Left lung (tissue), 4 donors: ENCODE measurements at regions not wholly inside any gene's neighbourhood (a gene's known extent, or its start where the extent isn't known, plus 50 kb on each side); places are given as distances from the start of the nearest gene placed in this dataset.
A peak's percentile ranks its signal among the peaks of the same experiment; 100 is the strongest.

Experiments used
- ATAC-seq: fragments of 200-7000 bp; cut with Tn5 transposase; one replicate; pipeline ENCODE4 v1.9.1; 2020; ENCODE audit warnings: moderate library complexity
- DNase-seq, 4 donors: peaks; one replicate each; pipeline ENCODE4 v3.0.0-alpha.2; 2013 to 2020
- H3K27ac ChIP-seq, 2 donors: fragments of 200-600 bp; sonication (generic) in 1 of 2; one replicate each; pipeline versions ENCODE4 v1.5.0 to v1.8.0; 2020 to 2021
- H3K27me3 ChIP-seq, 2 donors: fragments of 200-600 bp; sonication (generic) in 1 of 2; one replicate each; pipeline versions ENCODE4 v1.5.0 to v1.8.0; 2020 to 2021
- H3K36me3 ChIP-seq, 2 donors: fragments of 200-600 bp; sonication (generic) in 1 of 2; one replicate each; pipeline versions ENCODE4 v1.5.0 to v1.8.0; 2020 to 2021
- H3K4me1 ChIP-seq, 2 donors: fragments of 200-600 bp; one replicate each; pipeline ENCODE4 v1.8.0; 2021
- H3K4me3 ChIP-seq, 2 donors: fragments of 200-600 bp; sonication (generic) in 1 of 2; one replicate each; pipeline versions ENCODE4 v1.5.0 to v1.8.0; 2020 to 2021; ENCODE audit warnings: mild to moderate bottlenecking in 1 of 2
- H3K9me3 ChIP-seq, 2 donors: fragments of 200-600 bp; sonication (generic) in 1 of 2; one replicate each; pipeline versions ENCODE4 v1.5.0 to v1.8.0; 2020 to 2021
- CTCF ChIP-seq, 2 donors: fragments of 200-600 bp; sonication (generic) in 1 of 2; IDR thresholded peaks; one replicate each; pipeline versions ENCODE4 v1.5.0 to v1.8.0; 2021; ENCODE audit warnings: antibody characterized with exemption in 2 of 2
- intact Hi-C, 2 donors: fragments of 100-400 bp; cut with DNase I; formaldehyde crosslinking; loops; one replicate each; pipeline versions ENCODE4 v1.11.2 to v1.14.2; 2022
- donor health status: DM: no; HTN: yes; CAD: no.
- donor health status: DM: no; HTN: no; CAD: no.

- intact Hi-C loops: no loop called here
- no peak for TF ChIP-seq CTCF (IDR thresholded peaks at IDR 0.05)
- no peaks in the 10 kb centered on the region for H3K27me3 ChIP-seq
- no peak overlapping the region for H3K4me3 ChIP-seq
- no peak overlapping the region for H3K27ac ChIP-seq
- no peaks in the 10 kb centered on the region for H3K9me3 ChIP-seq
- ATAC-seq (no peak), DNase-seq (no peak)
- no peaks in the 10 kb centered on the region for H3K4me1 ChIP-seq
- no peaks in the 10 kb centered on the region for H3K36me3 ChIP-seq
These were observed 104.8 kb downstream of the ASB7 start for GRCh38 chr15:100707229-100707628.

GRCh38 chr15:100708916-100709315 lies 106.5 kb downstream of the ASB7 start:
- H3K27me3 ChIP-seq: no peaks in the 10 kb centered on the region
- intact Hi-C loops: no loop called here
- no peak for TF ChIP-seq CTCF (IDR thresholded peaks at IDR 0.05)
- H3K9me3 ChIP-seq: no peaks in the 10 kb centered on the region
- H3K4me3 ChIP-seq: no peak overlapping the region
- no peak overlapping the region for H3K27ac ChIP-seq
- no peak for DNase-seq
- peaks cover 0 to under 1% of the 10 kb centered on the region in 2 donors for H3K4me1 ChIP-seq
- ATAC-seq: no peak
- no peaks in the 10 kb centered on the region for H3K36me3 ChIP-seq

- Histone ChIP-seq H3K9me3 (no peaks in the 10 kb centered on the region), H3K36me3 (no peaks in the 10 kb centered on the region), H3K27me3 (no peaks in the 10 kb centered on the region), H3K4me1 (peaks cover 3 to 4% of the 10 kb centered on the region in 2 donors), H3K4me3 (no peak overlapping the region), H3K27ac (no peak overlapping the region)
- peak in 1 of 4 donors; percentile 54 for DNase-seq
- ATAC-seq: no peak
- no peak for TF ChIP-seq CTCF (IDR thresholded peaks at IDR 0.05)
- intact Hi-C loops: no loop called here
These were observed 107.8 kb downstream of the ASB7 start for GRCh38 chr15:100710222-100710621.

GRCh38 chr15:100710744-100711515 lies 108.5 kb downstream of the ASB7 start:
- no peak for TF ChIP-seq CTCF (IDR thresholded peaks at IDR 0.05)
- DNase-seq: no peak
- intact Hi-C loops: no loop called here

GRCh38 chr15:100711516-100712021 lies 109.2 kb downstream of the ASB7 start:
- H3K27ac ChIP-seq: no peak overlapping the region
- no peak for ATAC-seq
- intact Hi-C loops: no loop called here

More at GRCh38 chr15:100710744-100711515, 108.5 kb downstream of the ASB7 start:
- no peaks in the 10 kb centered on the region for H3K36me3 ChIP-seq
- H3K27me3 ChIP-seq: no peaks in the 10 kb centered on the region
- H3K27ac ChIP-seq: no peak overlapping the region
- ATAC-seq: no peak
- H3K4me1 ChIP-seq: peaks cover 4 to 5% of the 10 kb centered on the region in 2 donors
- H3K9me3 ChIP-seq: no peaks in the 10 kb centered on the region
- H3K4me3 ChIP-seq: no peak overlapping the region

More at GRCh38 chr15:100711516-100712021, 109.2 kb downstream of the ASB7 start:
- no peak for TF ChIP-seq CTCF (IDR thresholded peaks at IDR 0.05)
- DNase-seq: peak in 1 of 4 donors; percentile 41
- H3K9me3 ChIP-seq: no peaks in the 10 kb centered on the region
- H3K36me3 ChIP-seq: no peaks in the 10 kb centered on the region
- no peak overlapping the region for H3K4me3 ChIP-seq
- peaks cover 4 to 5% of the 10 kb centered on the region in 2 donors for H3K4me1 ChIP-seq
- no peaks in the 10 kb centered on the region for H3K27me3 ChIP-seq
